H1 (cell line): ENCODE measurements at regions not wholly inside any gene's neighbourhood (a gene's known extent, or its start where the extent isn't known, plus 50 kb on each side); places are given as distances from the start of the nearest gene placed in this dataset.

Experiments used
- CTCF ChIA-PET: fragments of 300-600 bp; sonication (Branson Sonifier 250); formaldehyde crosslinking; loops from one replicate; lab custom pipeline; 2021; ENCODE audit not compliant: partially characterized antibody; lab: Charles Lee
- POLR2A ChIA-PET: fragments of 300-600 bp; sonication (Branson Sonifier 250); formaldehyde crosslinking; loops from one replicate; lab custom pipeline; 2021; ENCODE audit warnings: inconsistent platforms; ENCODE audit not compliant: partially characterized antibody; lab: Charles Lee
- DNase-seq, 2 experiments: peaks; one replicate each; pipeline versions ENCODE4 v3.0.0 to v3.0.0-alpha.2; 2010 to 2022; ENCODE audit warnings: low spot score in 2 of 2, low read depth in 1 of 2, mixed read lengths in 1 of 2
- FAIRE-seq: peaks from 2 replicates; lab custom pipeline; 2011; peaks lifted over from hg19 to GRCh38; lab: Jason Lieb, UNC
- H2AFZ ChIP-seq: 2 replicates; pipeline ENCODE4 v1.8.1; 2012; ENCODE audit warnings: low read length, inconsistent platforms
- H2AK5ac ChIP-seq: 2 replicates; pipeline ENCODE4 v1.6.1; 2013; ENCODE audit warnings: low read depth, low read length
- H2BK120ac ChIP-seq: replicated peaks from 2 replicates; pipeline ENCODE3; 2013; ENCODE audit warnings: low read depth, low read length, inconsistent platforms
- H2BK12ac ChIP-seq: 2 replicates; pipeline ENCODE4 v1.6.1; 2013; ENCODE audit warnings: low read depth, low read length
- H2BK15ac ChIP-seq: 2 replicates; pipeline ENCODE4 v1.6.1; 2013; ENCODE audit warnings: low read length
- H2BK20ac ChIP-seq: 2 replicates; pipeline ENCODE4 v1.6.1; 2013; ENCODE audit warnings: low read length
- H2BK5ac ChIP-seq: 2 replicates; pipeline ENCODE4 v1.6.1; 2013; ENCODE audit warnings: low read depth, low read length
- H3K14ac ChIP-seq: 2 replicates; pipeline ENCODE4 v1.6.1; 2013; ENCODE audit warnings: inconsistent platforms; ENCODE audit not compliant: insufficient read length
- H3K18ac ChIP-seq: 2 replicates; pipeline ENCODE4 v1.6.1; 2013; ENCODE audit warnings: low read length; ENCODE audit errors: extremely low read depth
- H3K23ac ChIP-seq: 2 replicates; pipeline ENCODE4 v1.6.1; 2013; ENCODE audit warnings: inconsistent platforms; ENCODE audit not compliant: insufficient read length
- H3K23me2 ChIP-seq: 2 replicates; pipeline ENCODE4 v1.6.1; 2013; ENCODE audit warnings: low read depth, low read length
- H3K27ac ChIP-seq: 2 replicates; pipeline ENCODE4 v1.6.1; 2011; ENCODE audit warnings: low read depth, low read length, inconsistent platforms
- H3K27me3 ChIP-seq, 4 experiments: replicated peaks in 1 of 4; 1 replicate in 1 of 4; 2 replicates in 3 of 4; pipeline versions ENCODE4 v1.6.1 to v1.8.1; 2011 to 2013; ENCODE audit warnings: low read length in 3 of 4, mild to moderate bottlenecking in 3 of 4, inconsistent platforms in 2 of 4, mixed read lengths in 2 of 4, moderate library complexity in 1 of 4; ENCODE audit not compliant: control insufficient read depth in 3 of 4, insufficient read depth in 3 of 4; ENCODE audit errors: extremely low read depth in 1 of 4
- H3K36me3 ChIP-seq, 4 experiments: 2 replicates each; pipeline versions ENCODE4 v1.6.1 to v1.8.1; 2011 to 2013; ENCODE audit warnings: mild to moderate bottlenecking in 4 of 4, low read length in 3 of 4, moderate library complexity in 2 of 4, control low read depth in 1 of 4, inconsistent platforms in 1 of 4; ENCODE audit not compliant: insufficient read depth in 4 of 4, control insufficient read depth in 2 of 4
- H3K4ac ChIP-seq: replicated peaks from 2 replicates; pipeline ENCODE3; 2013; ENCODE audit warnings: low read length, low read depth, mixed read lengths, inconsistent platforms; ENCODE audit not compliant: insufficient read length
- H3K4me1 ChIP-seq, 4 experiments: replicated peaks in 1 of 4; 1 replicate in 1 of 4; 2 replicates in 3 of 4; pipeline versions ENCODE4 v1.6.1 to v1.8.1; 2011 to 2013; ENCODE audit warnings: low read length in 3 of 4, inconsistent platforms in 2 of 4, mixed read lengths in 1 of 4; ENCODE audit not compliant: insufficient read depth in 4 of 4, control insufficient read depth in 3 of 4
- H3K4me2 ChIP-seq, 2 experiments: 2 replicates each; pipeline versions ENCODE4 v1.6.1 to v1.8.1; 2011 to 2013; ENCODE audit warnings: low read depth in 2 of 2, low read length in 2 of 2, control low read depth in 1 of 2, inconsistent platforms in 1 of 2, mild to moderate bottlenecking in 1 of 2; ENCODE audit not compliant: insufficient read depth in 1 of 2
- H3K4me3 ChIP-seq, 4 experiments: fragments of 200-600, 300-600 bp in 1 of 4; sonication (generic), shearing (Covaris generic), sonication (Bioruptor Twin) in 1 of 4; 2 replicates each; pipeline versions ENCODE4 v1.5.1 to v1.8.1; 2011 to 2016; ENCODE audit warnings: low read length in 4 of 4, low read depth in 3 of 4, control low read depth in 2 of 4, inconsistent platforms in 2 of 4, mild to moderate bottlenecking in 2 of 4, mixed read lengths in 1 of 4, moderate library complexity in 1 of 4; ENCODE audit not compliant: insufficient read depth in 2 of 4; ENCODE audit errors: extremely low read depth in 1 of 4
- H3K56ac ChIP-seq: replicated peaks from 2 replicates; pipeline ENCODE3; 2013; ENCODE audit warnings: low read depth, mild to moderate bottlenecking, mixed read lengths, low read length, inconsistent platforms; ENCODE audit not compliant: insufficient read length
- H3K79me1 ChIP-seq: 2 replicates; pipeline ENCODE4 v1.6.1; 2013; ENCODE audit warnings: low read depth, low read length, control low read depth
- H3K79me2 ChIP-seq, 2 experiments: 2 replicates each; pipeline versions ENCODE4 v1.6.1 to v1.8.1; 2012 to 2013; ENCODE audit warnings: low read length in 2 of 2, mild to moderate bottlenecking in 2 of 2, inconsistent platforms in 1 of 2; ENCODE audit not compliant: insufficient read depth in 2 of 2, control insufficient read depth in 1 of 2
- H3K9ac ChIP-seq, 4 experiments: replicated peaks in 1 of 4; 1 replicate in 1 of 4; 2 replicates in 3 of 4; pipeline versions ENCODE4 v1.6.1 to v1.8.1; 2011 to 2013; ENCODE audit warnings: low read depth in 3 of 4, low read length in 3 of 4, control low read depth in 2 of 4, mild to moderate bottlenecking in 2 of 4, moderate library complexity in 2 of 4, inconsistent platforms in 1 of 4; ENCODE audit errors: extremely low read depth in 1 of 4
- H3K9me3 ChIP-seq, 2 experiments: 2 replicates each; pipeline versions ENCODE4 v1.6.1 to v1.8.1; 2012 to 2013; ENCODE audit warnings: mild to moderate bottlenecking in 2 of 2, moderate library complexity in 2 of 2, control low read depth in 1 of 2, inconsistent platforms in 1 of 2, low read depth in 1 of 2, low read length in 1 of 2, mixed read lengths in 1 of 2; ENCODE audit not compliant: insufficient read depth in 2 of 2
- H4K20me1 ChIP-seq, 2 experiments: replicated peaks in 1 of 2; 2 replicates each; pipeline versions ENCODE3 to v1.8.1; 2011 to 2013; ENCODE audit warnings: inconsistent platforms in 2 of 2, low read length in 2 of 2, mild to moderate bottlenecking in 1 of 2; ENCODE audit not compliant: insufficient read depth in 2 of 2, control insufficient read depth in 1 of 2
- H4K5ac ChIP-seq: 2 replicates; pipeline ENCODE4 v1.6.1; 2013; ENCODE audit warnings: low read length, low read depth, mixed read lengths, inconsistent platforms; ENCODE audit not compliant: insufficient read length
- H4K8ac ChIP-seq: 2 replicates; pipeline ENCODE4 v1.8.0; 2013; ENCODE audit warnings: mild to moderate bottlenecking, moderate library complexity, low read length, inconsistent platforms; ENCODE audit not compliant: insufficient read depth; ENCODE audit errors: extremely low read depth
- H4K91ac ChIP-seq: replicated peaks from 2 replicates; pipeline ENCODE3; 2013; ENCODE audit warnings: low read length, mixed read lengths, inconsistent platforms; ENCODE audit not compliant: insufficient read length
- CBX8 ChIP-seq: fragments of 300-800, 300-1000 bp; sonication (generic); IDR thresholded peaks from 2 replicates; pipeline ENCODE4 v1.7.1; 2016; ENCODE audit warnings: low read depth, low read length, borderline replicate concordance
- CTBP2 ChIP-seq: IDR thresholded peaks from 2 replicates; pipeline ENCODE4 v1.7.0; 2011; ENCODE audit warnings: borderline replicate concordance, mild to moderate bottlenecking, moderate library complexity, mixed read lengths, low read length; ENCODE audit not compliant: insufficient read depth, insufficient read length
- JUN ChIP-seq: IDR thresholded peaks from 2 replicates; pipeline ENCODE4 v1.6.1; 2011; ENCODE audit warnings: low read depth, mild to moderate bottlenecking, improper control_type of control experiment, low read length
- NRF1 ChIP-seq: IDR thresholded peaks from 2 replicates; pipeline ENCODE4 v1.6.1; 2011; ENCODE audit warnings: mild to moderate bottlenecking, low read depth, low read length, improper control_type of control experiment
- POLR2A ChIP-seq, 2 experiments: IDR thresholded peaks; 1 replicate in 1 of 2; 2 replicates in 1 of 2; pipeline ENCODE4 v1.6.1; 2011; ENCODE audit warnings: low read depth in 2 of 2, low read length in 2 of 2, mild to moderate bottlenecking in 2 of 2; ENCODE audit errors: control extremely low read depth in 1 of 2
- SAP30 ChIP-seq: fragments of 300-600 bp; sonication (generic); IDR thresholded peaks from 2 replicates; pipeline ENCODE4 v1.7.1; 2012; ENCODE audit warnings: low read length, moderate library complexity, mild to moderate bottlenecking, inconsistent platforms; ENCODE audit not compliant: insufficient read depth, insufficient replicate concordance
- SIN3A ChIP-seq, 2 experiments: IDR thresholded peaks in 1 of 2; conservative IDR thresholded peaks in 1 of 2; 2 replicates each; pipeline ENCODE4 v1.6.1; 2011 to 2012; ENCODE audit warnings: low read length in 2 of 2, improper control_type of control experiment in 1 of 2, low read depth in 1 of 2, mild to moderate bottlenecking in 1 of 2
- SP2 ChIP-seq: IDR thresholded peaks from 2 replicates; pipeline ENCODE4 v1.6.1; 2012; ENCODE audit warnings: mild to moderate bottlenecking, low read length, inconsistent platforms
- TAF1 ChIP-seq: IDR thresholded peaks from 2 replicates; pipeline ENCODE4 v1.6.1; 2011; ENCODE audit warnings: mild to moderate bottlenecking, low read depth, low read length
- YY1 ChIP-seq: IDR thresholded peaks from 2 replicates; pipeline ENCODE4 v1.6.1; 2011; ENCODE audit warnings: low read depth, mild to moderate bottlenecking, low read length
- WGBS, 2 experiments: shearing (Covaris generic) in 1 of 2; methylation state at CpG; one replicate each; pipeline versions ENCODE4 v1.1.6 to v1.1.7; 2013 to 2015; ENCODE audit warnings: low lambda C conversion rate in 2 of 2, mixed read lengths in 2 of 2, inconsistent platforms in 1 of 2, low coverage in 1 of 2, missing lambda C conversion rate in 1 of 2; ENCODE audit not compliant: insufficient replicate concordance in 2 of 2, insufficient coverage in 1 of 2, insufficient read length in 1 of 2; ENCODE audit errors: extremely low coverage in 1 of 2, missing lambda C conversion rate in 1 of 2; 5-methylcytosine and 5-hydroxymethylcytosine counted together

DNA sequence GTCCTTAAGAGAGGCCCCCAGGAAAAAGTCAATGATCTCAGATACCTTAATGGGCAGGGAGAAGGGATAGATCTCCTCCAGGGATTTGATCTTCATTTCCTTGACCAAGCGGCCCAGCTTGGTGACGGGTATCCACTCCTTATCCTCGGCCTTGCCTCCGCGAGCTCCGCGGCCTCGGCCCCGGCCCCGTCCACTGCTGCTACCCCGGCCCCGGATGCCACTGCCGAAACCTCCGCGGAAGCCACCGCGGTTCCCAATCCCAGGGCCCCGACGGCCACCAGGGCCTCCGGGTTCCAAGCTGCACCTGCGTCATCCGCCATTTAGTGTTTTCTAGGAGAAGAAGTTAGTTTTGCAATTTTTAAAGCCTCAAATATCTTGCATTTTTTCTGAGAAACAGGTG lies 65.2 kb upstream of the KIF2B start:
- TF ChIP-seq TAF1 (no peak), POLR2A (IDR thresholded peaks at IDR 0.05; ENCODE audit: control extremely low read depth in 1 of 2, low read depth in 2 of 2, low read length in 2 of 2) (no peak), YY1 (no peak), NRF1 (no peak), SAP30 (no peak), CBX8 (no peak), CTBP2 (no peak), SIN3A (conservative IDR thresholded peaks at IDR 0.05 in 1 of 2, IDR thresholded peaks at IDR 0.05 in 1 of 2; ENCODE audit: low read depth in 1 of 2, low read length in 2 of 2) (no peak), JUN (no peak), SP2 (no peak)
- TF ChIP-seq, all 59 proteins: peak for 0
- no peak overlapping the region for H2BK5ac ChIP-seq
- H3K79me2 ChIP-seq = no peaks in the 10 kb centered on the region
- H4K5ac ChIP-seq = no peak overlapping the region
- no peak overlapping the region for H3K4me2 ChIP-seq
- no peak overlapping the region for H3K4ac ChIP-seq
- H3K4me3 ChIP-seq = no peak overlapping the region
- no peak overlapping the region for H2BK15ac ChIP-seq
- 95% methylated on average over 21 of the region's 22 CpGs; no CpG with 5 or more reads in 1 of the 2 experiments for WGBS, 2 experiments
- H3K14ac ChIP-seq = no peak overlapping the region
- no peak overlapping the region for H3K27ac ChIP-seq
- no peak overlapping the region for H2BK12ac ChIP-seq
- no peak overlapping the region for H4K8ac ChIP-seq
- H3K56ac ChIP-seq = no peak overlapping the region
- no peaks in the 10 kb centered on the region; a peak in 1 of 4 replicates for H3K9me3 ChIP-seq
- no peaks in the 10 kb centered on the region for H3K36me3 ChIP-seq
- POLR2A ChIA-PET = no interaction called here
- no peak overlapping the region for H2AFZ ChIP-seq
- H3K9ac ChIP-seq = no peak overlapping the region
- DNase-seq = no peak
- FAIRE-seq = no peak
- H4K91ac ChIP-seq = no peak overlapping the region
- H3K23me2 ChIP-seq = no peaks in the 10 kb centered on the region
- no peaks in the 10 kb centered on the region for H3K79me1 ChIP-seq
- H3K27me3 ChIP-seq = no peaks in the 10 kb centered on the region
- no peak overlapping the region for H3K18ac ChIP-seq
- H2BK120ac ChIP-seq = no peak overlapping the region
- no peak overlapping the region for H2AK5ac ChIP-seq
- CTCF ChIA-PET = interaction anchor here (0.8 kb wide), 1 partner anchor 1348 kb away, joined by 3 read pairs; no protein-coding TSS in a partner anchor
- no peaks in the 10 kb centered on the region for H3K4me1 ChIP-seq
- no peak overlapping the region for H2BK20ac ChIP-seq
- H4K20me1 ChIP-seq = no peaks in the 10 kb centered on the region
- H3K23ac ChIP-seq = no peak overlapping the region
